Chondrocyte (in vitro differentiated cells): ENCODE measurements at regions not wholly inside any gene's neighbourhood (a gene's known extent, or its start where the extent isn't known, plus 50 kb on each side); places are given as distances from the start of the nearest gene placed in this dataset.
A peak's percentile ranks its signal among the peaks of the same experiment; 100 is the strongest.

Experiments
- DNase-seq: peaks from one replicate; pipeline ENCODE4 v3.0.0; 2021; ENCODE audit warnings: mixed read lengths, low spot score
- H3K27ac Mint-ChIP-seq: one replicate; pipeline ENCODE4 v1.8.0; 2021; ENCODE audit warnings: mild to moderate bottlenecking, moderate library complexity, mixed read lengths; ENCODE audit not compliant: unreplicated experiment
- H3K27me3 Mint-ChIP-seq: 2 replicates; pipeline ENCODE4 v1.8.0; 2021; ENCODE audit warnings: low read depth, mixed read lengths
- H3K36me3 Mint-ChIP-seq: 2 replicates; pipeline ENCODE4 v1.8.0; 2021; ENCODE audit warnings: low read depth, mixed read lengths
- H3K4me1 Mint-ChIP-seq: 2 replicates; pipeline ENCODE4 v1.8.0; 2021; ENCODE audit warnings: low read depth, mild to moderate bottlenecking, mixed read lengths
- H3K4me3 Mint-ChIP-seq: one replicate; pipeline ENCODE4 v1.8.0; 2021; ENCODE audit warnings: mild to moderate bottlenecking, moderate library complexity, mixed read lengths; ENCODE audit not compliant: unreplicated experiment
- H3K9me3 Mint-ChIP-seq: 2 replicates; pipeline ENCODE4 v1.8.0; 2021; ENCODE audit warnings: low read depth, mixed read lengths
- CTCF ChIP-seq: fragments of 200-600 bp; sonication (generic); IDR thresholded peaks from 2 replicates; pipeline ENCODE4 v1.5.0; 2021; ENCODE audit warnings: antibody characterized with exemption, mild to moderate bottlenecking, moderate library complexity

GRCh38 chr9:30410273-30410672 lies 1974.2 kb upstream of the ACO1 start:
- Mint-ChIP-seq H3K9me3 (peaks cover 27% of the 10 kb centered on the region), H3K36me3 (no peaks in the 10 kb centered on the region), H3K27ac (no peak overlapping the region), H3K27me3 (no peaks in the 10 kb centered on the region), H3K4me3 (no peak overlapping the region), H3K4me1 (no peaks in the 10 kb centered on the region)
- DNase-seq: no peak
- TF ChIP-seq CTCF: no peak

GRCh38 chr9:30411571-30411970 lies 1972.9 kb upstream of the ACO1 start:
- no peak for TF ChIP-seq CTCF
- no peak overlapping the region for H3K27ac Mint-ChIP-seq
- H3K4me3 Mint-ChIP-seq: no peak overlapping the region
- no peaks in the 10 kb centered on the region for H3K36me3 Mint-ChIP-seq
- no peaks in the 10 kb centered on the region for H3K27me3 Mint-ChIP-seq
- peaks cover 33% of the 10 kb centered on the region for H3K9me3 Mint-ChIP-seq
- no peaks in the 10 kb centered on the region for H3K4me1 Mint-ChIP-seq
- peak; percentile 33 for DNase-seq

GRCh38 chr9:30459156-30459555 lies 1925.3 kb upstream of the ACO1 start:
- H3K27ac Mint-ChIP-seq: no peak overlapping the region
- no peaks in the 10 kb centered on the region for H3K9me3 Mint-ChIP-seq
- TF ChIP-seq CTCF: no peak
- no peak overlapping the region for H3K4me3 Mint-ChIP-seq
- H3K36me3 Mint-ChIP-seq: no peaks in the 10 kb centered on the region
- peaks cover 2% of the 10 kb centered on the region for H3K27me3 Mint-ChIP-seq
- no peaks in the 10 kb centered on the region for H3K4me1 Mint-ChIP-seq
- no peak for DNase-seq

GRCh38 chr9:30476826-30477225 lies 1907.6 kb upstream of the ACO1 start:
- no peaks in the 10 kb centered on the region for H3K4me1 Mint-ChIP-seq
- no peak overlapping the region for H3K27ac Mint-ChIP-seq
- peak; percentile 20 for DNase-seq
- no peaks in the 10 kb centered on the region for H3K27me3 Mint-ChIP-seq
- H3K36me3 Mint-ChIP-seq: no peaks in the 10 kb centered on the region
- no peak for TF ChIP-seq CTCF
- peaks cover 3% of the 10 kb centered on the region for H3K9me3 Mint-ChIP-seq
- H3K4me3 Mint-ChIP-seq: no peak overlapping the region

GRCh38 chr9:30478684-30479083 lies 1905.8 kb upstream of the ACO1 start:
- H3K27me3 Mint-ChIP-seq: no peaks in the 10 kb centered on the region
- H3K27ac Mint-ChIP-seq: no peak overlapping the region
- no peaks in the 10 kb centered on the region for H3K36me3 Mint-ChIP-seq
- DNase-seq: no peak
- H3K9me3 Mint-ChIP-seq: peaks cover 7% of the 10 kb centered on the region
- no peak for TF ChIP-seq CTCF
- H3K4me1 Mint-ChIP-seq: no peaks in the 10 kb centered on the region
- H3K4me3 Mint-ChIP-seq: no peak overlapping the region
